Thymus (tissue), 11 donors: ENCODE measurements at regions not wholly inside any gene's neighbourhood (a gene's known extent, or its start where the extent isn't known, plus 50 kb on each side); places are given as distances from the start of the nearest gene placed in this dataset.
"Not testable (repeated sequence)": the region's sequence is repeated elsewhere in the genome, so short reads cannot be mapped to it uniquely, and the experiment has no call there.

ENCODE experiments used
- DNase-seq, 9 donors: peaks; one replicate each; pipeline ENCODE4 v3.0.0-alpha.2; 2013; ENCODE audit warnings: low spot score in 9 of 9, low read depth in 6 of 9, missing footprints in 1 of 9
- H3K27ac ChIP-seq, 2 donors: one replicate each; pipeline ENCODE4 v1.5.1; 2013; ENCODE audit warnings: control low read depth in 1 of 2, low read depth in 1 of 2, low read length in 1 of 2, mild to moderate bottlenecking in 1 of 2, moderate library complexity in 1 of 2
- H3K27me3 ChIP-seq, 2 donors: one replicate each; pipeline ENCODE4 v1.5.1; 2013; ENCODE audit warnings: low read length in 1 of 2; ENCODE audit not compliant: control insufficient read depth in 2 of 2, insufficient read depth in 1 of 2
- H3K36me3 ChIP-seq, 2 donors: one replicate each; pipeline ENCODE4 v1.5.1; 2013; ENCODE audit warnings: low read length in 1 of 2, mild to moderate bottlenecking in 1 of 2, moderate library complexity in 1 of 2; ENCODE audit not compliant: control insufficient read depth in 2 of 2, insufficient read depth in 2 of 2
- H3K4me1 ChIP-seq, 2 donors: one replicate each; pipeline ENCODE4 v1.5.1; 2013; ENCODE audit warnings: low read length in 2 of 2; ENCODE audit not compliant: control insufficient read depth in 2 of 2, insufficient read depth in 2 of 2
- H3K4me3 ChIP-seq, 2 donors: one replicate each; pipeline ENCODE4 v1.5.1; 2013; ENCODE audit warnings: low read length in 2 of 2, control low read depth in 1 of 2, mild to moderate bottlenecking in 1 of 2
- H3K9me3 ChIP-seq, 2 donors: one replicate each; pipeline ENCODE4 v1.5.1; 2013; ENCODE audit warnings: low read length in 1 of 2, mild to moderate bottlenecking in 1 of 2; ENCODE audit not compliant: control insufficient read depth in 2 of 2, insufficient read depth in 1 of 2
- WGBS: extraction: QIAGEN DNeasy Blood & Tissue Kit; methylation state at CpG from one replicate; pipeline ENCODE4 v1.1.7; 2013; 5-methylcytosine and 5-hydroxymethylcytosine counted together
- donor health status: healthy.

DNA sequence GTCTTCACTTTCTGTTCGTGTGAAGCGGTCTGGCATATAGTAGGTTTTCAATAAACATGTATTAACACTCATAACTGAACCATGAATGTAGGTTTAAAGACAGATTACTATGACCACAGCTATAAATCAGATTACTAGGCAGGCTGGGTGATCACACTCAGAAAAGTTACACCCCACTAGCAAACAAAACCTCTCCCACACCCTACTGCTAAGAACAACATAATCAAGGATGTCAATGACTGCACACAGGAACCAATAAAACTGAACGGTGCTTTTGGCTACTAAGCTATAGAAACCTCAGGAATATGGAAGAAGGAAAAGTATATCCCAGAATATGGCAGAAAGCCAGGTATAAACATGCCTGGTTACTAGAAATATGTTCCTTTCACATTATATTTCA, 676.9 kb downstream of the SMARCA1 start:
- Histone ChIP-seq H3K27ac (no peak overlapping the region), H3K4me3 (no peak overlapping the region)
- 92% methylated on average over 3 of the region's 3 CpGs for WGBS

DNA sequence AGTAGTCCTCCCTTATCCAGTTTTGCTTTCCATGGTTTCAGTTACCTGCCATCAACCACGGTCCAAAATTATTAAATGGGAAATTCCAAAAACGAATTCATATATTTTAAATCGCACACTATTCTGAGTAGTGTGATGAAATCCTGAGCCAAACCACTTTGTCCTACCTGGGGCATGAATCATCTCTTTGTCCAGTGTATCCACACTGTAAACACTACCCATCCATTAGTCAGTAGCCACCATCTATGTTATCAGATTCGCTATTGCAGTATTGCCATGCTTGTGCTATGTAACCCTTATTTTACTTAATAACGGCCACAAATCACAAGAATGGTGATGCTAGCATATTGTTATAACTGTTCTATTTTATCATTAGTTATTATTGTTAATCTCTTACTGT, 704.6 kb downstream of the SMARCA1 start:
- H3K4me1 ChIP-seq, result no peaks in the 10 kb centered on the region
- no peaks in the 10 kb centered on the region for H3K27me3 ChIP-seq
- no peak overlapping the region for H3K4me3 ChIP-seq
- 97% methylated on average over 5 of the region's 5 CpGs for WGBS
- H3K27ac ChIP-seq, result no peak overlapping the region
- H3K9me3 ChIP-seq, result no peaks in the 10 kb centered on the region
- no peaks in the 10 kb centered on the region for H3K36me3 ChIP-seq
- DNase-seq, result no peak

More for the DNA sequence above, 676.9 kb downstream of the SMARCA1 start:
- Histone ChIP-seq H3K4me1 (no peaks in the 10 kb centered on the region), H3K9me3 (no peaks in the 10 kb centered on the region), H3K36me3 (no peaks in the 10 kb centered on the region), H3K27me3 (no peaks in the 10 kb centered on the region)
- DNase-seq, result no peak

DNA sequence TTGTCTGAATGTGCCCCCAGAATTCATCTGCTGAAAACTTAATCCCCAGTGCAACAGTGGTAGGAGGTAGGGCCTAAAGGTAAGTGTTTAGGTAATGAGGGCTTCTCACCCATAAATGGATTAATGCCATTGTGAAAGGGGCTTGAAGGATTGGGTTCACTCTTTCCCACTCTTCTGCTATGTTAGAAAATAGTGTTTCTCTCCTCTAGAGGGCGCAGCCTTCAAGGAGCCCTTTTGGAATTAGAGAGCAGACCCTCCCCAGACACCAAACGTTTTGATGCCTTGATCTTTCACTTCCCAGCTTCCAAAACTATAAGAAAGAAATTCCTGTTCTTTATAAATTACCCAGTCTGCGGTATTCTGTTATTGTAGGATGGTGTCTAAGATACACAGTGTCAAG, 706.4 kb downstream of the SMARCA1 start:
- Histone ChIP-seq H3K4me3 (no peak overlapping the region), H3K4me1 (no peaks in the 10 kb centered on the region), H3K27ac (no peak overlapping the region), H3K9me3 (no peaks in the 10 kb centered on the region), H3K36me3 (no peaks in the 10 kb centered on the region), H3K27me3 (no peaks in the 10 kb centered on the region)
- 14% methylated on average over 3 of the region's 3 CpGs for WGBS
- no peak for DNase-seq

DNA sequence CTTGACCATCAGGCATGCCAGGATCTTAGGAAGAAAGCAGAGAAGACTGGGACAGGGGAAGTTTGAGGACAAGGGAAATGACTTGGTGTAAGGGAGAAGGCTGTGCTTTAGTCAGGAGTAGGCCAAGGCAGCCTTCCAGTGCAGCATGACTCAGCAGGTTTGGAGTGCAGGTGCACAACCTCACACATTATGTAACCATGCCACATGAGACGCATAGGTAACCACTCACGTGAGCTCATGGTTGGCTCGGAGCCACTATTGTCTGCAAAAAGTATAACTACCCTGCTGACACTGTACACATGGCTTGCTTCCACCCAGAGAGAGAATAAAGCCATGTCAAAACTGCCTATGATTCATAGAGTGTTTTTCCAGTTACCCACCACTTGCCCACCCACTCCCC, 715.9 kb downstream of the SMARCA1 start:
- Histone ChIP-seq H3K4me3 (no peak overlapping the region), H3K9me3 (peaks cover 0 to 5% of the 10 kb centered on the region in 2 donors), H3K36me3 (no peaks in the 10 kb centered on the region), H3K27ac (no peak overlapping the region), H3K4me1 (no peaks in the 10 kb centered on the region), H3K27me3 (no peaks in the 10 kb centered on the region)
- DNase-seq, result peak in 2 of 9 donors; percentile 3 to 20
- 90% methylated on average over 3 of the region's 3 CpGs for WGBS

DNA sequence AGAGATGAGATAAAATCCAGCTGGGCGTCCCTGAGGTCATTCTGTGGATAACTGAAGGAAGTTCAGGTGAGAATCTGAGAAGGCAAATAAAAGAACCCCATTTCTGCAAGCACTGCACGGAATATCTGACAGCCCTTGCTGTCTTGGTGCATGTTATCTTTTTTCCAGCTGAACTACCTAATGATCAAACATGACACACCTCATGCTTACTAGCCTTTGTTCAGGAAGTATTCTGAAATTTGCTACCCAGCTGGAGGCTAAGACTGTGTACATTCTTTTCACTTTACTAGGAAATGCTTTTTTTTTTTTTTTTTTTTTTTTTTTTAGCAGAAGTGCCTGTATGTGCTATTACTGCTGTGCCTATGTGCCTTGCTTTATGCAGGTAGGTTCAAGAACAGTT, 718.1 kb downstream of the SMARCA1 start:
- H3K27me3 ChIP-seq, result no peaks in the 10 kb centered on the region
- no peak overlapping the region for H3K4me3 ChIP-seq
- no peaks in the 10 kb centered on the region for H3K36me3 ChIP-seq
- no peak for DNase-seq
- H3K9me3 ChIP-seq, result peaks cover 0 to 5% of the 10 kb centered on the region in 2 donors
- H3K27ac ChIP-seq, result no peak overlapping the region
- H3K4me1 ChIP-seq, result no peaks in the 10 kb centered on the region
- WGBS, result 93% methylated on average over 2 of the region's 2 CpGs

DNA sequence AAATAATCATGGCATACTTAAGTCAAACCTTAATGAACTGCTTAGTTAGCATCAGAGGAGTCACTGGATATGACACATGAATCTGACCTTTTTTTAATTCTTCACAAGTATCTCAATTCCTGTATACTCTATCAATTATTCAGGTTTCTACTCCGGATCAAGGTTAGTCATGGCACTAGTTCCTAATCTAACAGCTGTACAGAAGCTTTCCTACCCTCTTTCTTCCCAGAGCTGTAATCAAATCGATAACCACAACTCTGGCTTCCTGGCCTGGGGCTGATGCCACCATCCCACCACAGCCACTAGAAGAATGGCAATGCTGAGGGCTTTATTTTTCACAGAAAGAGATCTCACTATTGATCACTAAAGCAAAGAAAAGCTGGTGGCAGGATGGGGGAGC, 718.5 kb downstream of the SMARCA1 start:
- WGBS, result 96% methylated on average over 2 of the region's 2 CpGs
- H3K27ac ChIP-seq, result no peak overlapping the region
- H3K27me3 ChIP-seq, result no peaks in the 10 kb centered on the region
- peaks cover 0 to 5% of the 10 kb centered on the region in 2 donors for H3K9me3 ChIP-seq
- no peaks in the 10 kb centered on the region for H3K4me1 ChIP-seq
- H3K36me3 ChIP-seq, result no peaks in the 10 kb centered on the region
- DNase-seq, result no peak
- H3K4me3 ChIP-seq, result no peak overlapping the region

DNA sequence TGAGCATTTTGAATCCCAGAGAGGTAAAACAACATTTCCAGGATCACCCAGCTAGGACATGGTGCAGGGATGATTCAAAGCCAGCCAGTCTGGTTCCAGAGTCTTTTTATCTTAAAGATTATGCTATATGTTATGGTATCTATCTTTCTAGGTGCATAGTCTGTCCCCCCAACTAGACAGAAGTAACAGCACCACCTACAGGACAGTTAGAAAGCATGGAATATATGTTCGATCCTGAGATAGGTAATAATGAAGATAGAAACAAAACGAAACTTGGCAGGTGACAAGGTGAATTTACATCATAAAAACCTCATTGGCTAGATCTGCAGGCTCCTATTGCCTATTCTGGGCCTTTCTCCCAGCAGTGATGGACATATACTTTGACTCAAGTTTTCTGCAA, 723.2 kb downstream of the SMARCA1 start:
- H3K4me3 ChIP-seq, result no peak overlapping the region
- no peaks in the 10 kb centered on the region for H3K27me3 ChIP-seq

DNA sequence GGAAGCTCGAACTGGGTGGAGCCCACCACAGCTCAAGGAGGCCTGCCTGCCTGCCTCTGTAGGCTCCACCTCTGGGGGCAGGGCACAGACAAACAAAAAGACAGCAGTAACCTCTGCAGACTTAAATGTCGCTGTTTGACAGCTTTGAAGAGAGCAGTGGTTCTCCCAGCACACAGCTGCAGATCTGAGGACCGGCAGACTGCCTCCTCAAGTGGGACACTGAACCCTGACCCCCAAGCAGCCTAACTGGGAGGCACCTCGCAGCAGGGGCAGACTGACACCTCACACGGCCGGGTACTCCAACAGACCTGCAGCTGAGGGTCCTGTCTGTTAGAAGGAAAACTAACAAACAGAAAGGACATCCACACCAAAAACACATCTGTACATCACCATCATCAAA, 730.9 kb upstream of the ACTRT1 start:
- not testable (repeated sequence) for H3K27ac ChIP-seq, H3K9me3 ChIP-seq, H3K4me1 ChIP-seq, DNase-seq, H3K27me3 ChIP-seq, H3K4me3 ChIP-seq, H3K36me3 ChIP-seq
- WGBS, result 52% methylated on average over 5 of the region's 6 CpGs

More for the DNA sequence above, 723.2 kb downstream of the SMARCA1 start:
- DNase-seq, result no peak
- H3K9me3 ChIP-seq, result no peaks in the 10 kb centered on the region
- no peak overlapping the region for H3K27ac ChIP-seq
- no peaks in the 10 kb centered on the region for H3K4me1 ChIP-seq
- H3K36me3 ChIP-seq, result no peaks in the 10 kb centered on the region
- WGBS, result 58% methylated on average over 2 of the region's 2 CpGs

DNA sequence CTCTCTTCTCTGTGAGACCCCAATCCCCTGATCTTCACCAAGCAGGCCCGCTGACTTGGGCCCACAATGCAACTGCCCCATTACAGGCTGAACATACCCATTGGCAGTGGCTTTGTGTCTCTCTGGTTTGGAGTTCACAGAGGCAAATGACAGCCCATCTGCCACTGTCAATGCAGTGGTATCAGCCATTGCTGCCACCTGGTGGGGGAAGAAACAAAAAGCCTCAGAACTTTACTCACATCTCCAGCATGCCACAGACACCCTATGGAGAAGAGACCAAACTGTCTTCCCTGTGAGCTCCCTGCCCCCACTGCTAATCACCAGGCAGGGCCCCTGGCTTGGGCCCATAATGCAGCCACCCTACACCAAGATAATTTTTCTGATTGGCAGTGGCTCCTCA, 729.3 kb upstream of the ACTRT1 start:
- 91% methylated on average over 1 of the region's 1 CpG for WGBS
- peaks cover 0 to 6% of the 10 kb centered on the region in 2 donors for H3K9me3 ChIP-seq
- no peaks in the 10 kb centered on the region for H3K4me1 ChIP-seq
- H3K36me3 ChIP-seq, result no peaks in the 10 kb centered on the region
- H3K4me3 ChIP-seq, result no peak overlapping the region
- H3K27ac ChIP-seq, result no peak overlapping the region
- DNase-seq, result peak in 4 of 9 donors; percentile 1 to 41 (median 8)
- no peaks in the 10 kb centered on the region for H3K27me3 ChIP-seq

DNA sequence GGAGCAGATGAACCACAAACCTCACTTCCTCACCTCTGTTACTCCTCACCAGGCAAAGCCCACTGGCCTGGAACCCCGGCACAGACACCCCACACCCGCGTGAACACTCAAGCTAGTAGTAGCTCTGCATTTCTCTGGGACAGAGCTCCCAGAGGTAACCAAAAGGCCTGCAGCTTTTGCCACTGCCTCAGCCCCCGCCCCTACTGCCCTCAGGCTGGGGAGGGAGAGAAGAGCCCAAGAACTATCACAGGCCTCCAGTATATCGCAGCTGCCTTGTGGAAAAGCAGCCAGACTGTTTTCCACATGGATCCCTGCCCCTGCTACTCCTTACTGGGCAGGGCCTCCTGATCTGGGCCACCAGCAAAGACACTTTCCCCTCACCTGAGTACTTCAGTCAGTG, 728.7 kb upstream of the ACTRT1 start:
- no peaks in the 10 kb centered on the region for H3K4me1 ChIP-seq
- no peak overlapping the region for H3K27ac ChIP-seq
- H3K9me3 ChIP-seq, result peaks cover 0 to 6% of the 10 kb centered on the region in 2 donors
- no peak for DNase-seq
- no peak overlapping the region for H3K4me3 ChIP-seq
- H3K36me3 ChIP-seq, result no peaks in the 10 kb centered on the region
- 93% methylated on average over 5 of the region's 5 CpGs for WGBS
- H3K27me3 ChIP-seq, result no peaks in the 10 kb centered on the region
